Liver (tissue), 3 donors: ENCODE measurements at regions not wholly inside any gene's neighbourhood (a gene's known extent, or its start where the extent isn't known, plus 50 kb on each side); places are given as distances from the start of the nearest gene placed in this dataset.

Source experiments
- EGR1 ChIP-seq, 2 donors: IDR thresholded peaks; 2 replicates each; pipeline ENCODE4 v1.6.1; 2016 to 2018; ENCODE audit warnings: antibody characterized with exemption in 2 of 2, low read depth in 2 of 2
- RAD21 ChIP-seq, 2 donors: IDR thresholded peaks; 2 replicates each; pipeline ENCODE4 v1.6.1; 2016; ENCODE audit warnings: antibody characterized with exemption in 2 of 2, mild to moderate bottlenecking in 2 of 2
- SP1 ChIP-seq: IDR thresholded peaks from 2 replicates; pipeline ENCODE4 v1.6.1; 2018; ENCODE audit warnings: antibody characterized with exemption, mild to moderate bottlenecking
- TAF1 ChIP-seq: conservative IDR thresholded peaks from 2 replicates; pipeline ENCODE4 v1.6.1; 2016; ENCODE audit warnings: antibody characterized with exemption, mild to moderate bottlenecking
- TF ChIP-seq, protein P1 (sequence below): IDR thresholded peaks from 2 replicates; pipeline ENCODE4 v1.6.1; 2016; ENCODE audit warnings: antibody characterized with exemption, mild to moderate bottlenecking
- TF ChIP-seq, protein P2 (sequence below): fragments of 150-350 bp; IDR thresholded peaks from 2 replicates; pipeline ENCODE4 v1.5.1; 2017; ENCODE audit warnings: improper control_type of control experiment, low read depth, low read length; ENCODE audit not compliant: missing input control
- TF ChIP-seq, protein P3 (sequence below): IDR thresholded peaks from 2 replicates; pipeline ENCODE4 v1.6.1; 2016; ENCODE audit warnings: antibody characterized with exemption
- donor health status: healthy.
- donor health status: healthy.

DNA sequence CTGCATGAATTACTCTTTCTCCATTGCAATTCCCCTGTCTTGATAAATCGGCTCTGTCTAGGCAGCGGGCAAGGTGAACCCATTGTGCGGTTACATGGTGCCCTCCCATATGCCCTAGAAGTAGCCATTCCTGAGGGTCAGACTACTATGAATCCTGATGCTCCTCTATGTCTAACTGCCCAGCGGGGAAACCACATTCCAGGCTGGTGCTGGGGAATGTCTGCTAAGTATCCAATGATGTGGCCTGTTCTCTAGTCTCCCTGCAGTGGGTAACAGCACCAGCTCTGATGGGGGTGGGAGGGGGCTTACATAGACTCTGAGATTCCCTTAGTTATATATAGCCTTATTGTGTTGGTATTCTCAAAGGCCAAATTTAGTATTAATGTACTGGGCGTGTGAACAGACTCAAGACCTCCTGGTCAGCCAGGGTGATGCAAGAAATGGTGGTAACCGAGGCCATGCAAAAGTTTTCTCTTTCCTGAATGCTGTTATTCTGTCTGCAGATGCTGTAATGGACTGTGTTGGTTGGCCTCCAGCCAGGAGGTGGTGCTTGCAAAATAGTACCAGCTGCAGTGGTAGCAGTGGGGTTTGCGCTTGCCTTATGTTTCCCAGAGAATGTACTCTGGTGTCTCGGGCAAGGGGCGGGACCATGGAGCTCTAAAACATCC is 564.8 kb upstream of the SLITRK1 start:
- TF ChIP-seq, protein P1, sequence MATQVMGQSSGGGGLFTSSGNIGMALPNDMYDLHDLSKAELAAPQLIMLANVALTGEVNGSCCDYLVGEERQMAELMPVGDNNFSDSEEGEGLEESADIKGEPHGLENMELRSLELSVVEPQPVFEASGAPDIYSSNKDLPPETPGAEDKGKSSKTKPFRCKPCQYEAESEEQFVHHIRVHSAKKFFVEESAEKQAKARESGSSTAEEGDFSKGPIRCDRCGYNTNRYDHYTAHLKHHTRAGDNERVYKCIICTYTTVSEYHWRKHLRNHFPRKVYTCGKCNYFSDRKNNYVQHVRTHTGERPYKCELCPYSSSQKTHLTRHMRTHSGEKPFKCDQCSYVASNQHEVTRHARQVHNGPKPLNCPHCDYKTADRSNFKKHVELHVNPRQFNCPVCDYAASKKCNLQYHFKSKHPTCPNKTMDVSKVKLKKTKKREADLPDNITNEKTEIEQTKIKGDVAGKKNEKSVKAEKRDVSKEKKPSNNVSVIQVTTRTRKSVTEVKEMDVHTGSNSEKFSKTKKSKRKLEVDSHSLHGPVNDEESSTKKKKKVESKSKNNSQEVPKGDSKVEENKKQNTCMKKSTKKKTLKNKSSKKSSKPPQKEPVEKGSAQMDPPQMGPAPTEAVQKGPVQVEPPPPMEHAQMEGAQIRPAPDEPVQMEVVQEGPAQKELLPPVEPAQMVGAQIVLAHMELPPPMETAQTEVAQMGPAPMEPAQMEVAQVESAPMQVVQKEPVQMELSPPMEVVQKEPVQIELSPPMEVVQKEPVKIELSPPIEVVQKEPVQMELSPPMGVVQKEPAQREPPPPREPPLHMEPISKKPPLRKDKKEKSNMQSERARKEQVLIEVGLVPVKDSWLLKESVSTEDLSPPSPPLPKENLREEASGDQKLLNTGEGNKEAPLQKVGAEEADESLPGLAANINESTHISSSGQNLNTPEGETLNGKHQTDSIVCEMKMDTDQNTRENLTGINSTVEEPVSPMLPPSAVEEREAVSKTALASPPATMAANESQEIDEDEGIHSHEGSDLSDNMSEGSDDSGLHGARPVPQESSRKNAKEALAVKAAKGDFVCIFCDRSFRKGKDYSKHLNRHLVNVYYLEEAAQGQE: no peak
- TF ChIP-seq, protein P2, sequence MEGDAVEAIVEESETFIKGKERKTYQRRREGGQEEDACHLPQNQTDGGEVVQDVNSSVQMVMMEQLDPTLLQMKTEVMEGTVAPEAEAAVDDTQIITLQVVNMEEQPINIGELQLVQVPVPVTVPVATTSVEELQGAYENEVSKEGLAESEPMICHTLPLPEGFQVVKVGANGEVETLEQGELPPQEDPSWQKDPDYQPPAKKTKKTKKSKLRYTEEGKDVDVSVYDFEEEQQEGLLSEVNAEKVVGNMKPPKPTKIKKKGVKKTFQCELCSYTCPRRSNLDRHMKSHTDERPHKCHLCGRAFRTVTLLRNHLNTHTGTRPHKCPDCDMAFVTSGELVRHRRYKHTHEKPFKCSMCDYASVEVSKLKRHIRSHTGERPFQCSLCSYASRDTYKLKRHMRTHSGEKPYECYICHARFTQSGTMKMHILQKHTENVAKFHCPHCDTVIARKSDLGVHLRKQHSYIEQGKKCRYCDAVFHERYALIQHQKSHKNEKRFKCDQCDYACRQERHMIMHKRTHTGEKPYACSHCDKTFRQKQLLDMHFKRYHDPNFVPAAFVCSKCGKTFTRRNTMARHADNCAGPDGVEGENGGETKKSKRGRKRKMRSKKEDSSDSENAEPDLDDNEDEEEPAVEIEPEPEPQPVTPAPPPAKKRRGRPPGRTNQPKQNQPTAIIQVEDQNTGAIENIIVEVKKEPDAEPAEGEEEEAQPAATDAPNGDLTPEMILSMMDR: no peak
- TF ChIP-seq SP1 (no peak), TAF1 (no peak), RAD21 (IDR thresholded peaks at IDR 0.05) (no peak), EGR1 (IDR thresholded peaks at IDR 0.05; ENCODE audit: low read depth in 2 of 2) (no peak)
- TF ChIP-seq, protein P3, sequence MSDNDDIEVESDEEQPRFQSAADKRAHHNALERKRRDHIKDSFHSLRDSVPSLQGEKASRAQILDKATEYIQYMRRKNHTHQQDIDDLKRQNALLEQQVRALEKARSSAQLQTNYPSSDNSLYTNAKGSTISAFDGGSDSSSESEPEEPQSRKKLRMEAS: no peak
